A549 (cell line): ENCODE measurements at regions not wholly inside any gene's neighbourhood (a gene's known extent, or its start where the extent isn't known, plus 50 kb on each side); places are given as distances from the start of the nearest gene placed in this dataset.

ENCODE experiments used
- ATAC-seq, 2 experiments: fragments of 200-7000 bp in 1 of 2; fragments of >200 bp in 1 of 2; cut with Nextera tagmentation in 1 of 2; cut with Tn5 transposase in 1 of 2; 3 replicates each; pipeline versions ENCODE4 v1.8.0 to v1.9.1; 2018 to 2020; ENCODE audit warnings: mild to moderate bottlenecking in 1 of 2, moderate library complexity in 1 of 2
- CTCF ChIA-PET: fragments of 300-600 bp; sonication (Branson Sonifier 250); formaldehyde crosslinking; extraction: SDS; loops from one replicate; lab custom pipeline; 2021; ENCODE audit warnings: antibody characterized with exemption, inconsistent platforms; lab: Yijun Ruan, JAX
- POLR2A ChIA-PET: fragments of 350-600 bp; formaldehyde crosslinking; extraction: SDS; loops from one replicate; lab custom pipeline; 2021; ENCODE audit warnings: antibody characterized with exemption, inconsistent platforms; lab: Yijun Ruan, JAX
- DNase-seq, 2 experiments: peaks; one replicate each; pipeline versions ENCODE4 v3.0.0 to v3.0.0-alpha.2; 2011 to 2016; ENCODE audit warnings: low read depth in 1 of 2, low spot score in 1 of 2
- FAIRE-seq: peaks from 2 replicates; lab custom pipeline; 2011; peaks lifted over from hg19 to GRCh38; lab: Jason Lieb, UNC
- H3K27ac ChIP-seq, 2 experiments: fragments of >200 bp; sonication (Bioruptor Twin); formaldehyde crosslinking; 3 replicates each; pipeline ENCODE4 v1.5.1; 2016 to 2017
- H3K4me1 ChIP-seq: fragments of >200 bp; sonication (Bioruptor Twin); formaldehyde crosslinking; 3 replicates; pipeline ENCODE4 v1.6.1; 2016
- H3K4me2 ChIP-seq: fragments of >200 bp; sonication (Bioruptor Twin); formaldehyde crosslinking; 3 replicates; pipeline ENCODE4 v1.6.1; 2016
- H3K4me3 ChIP-seq: fragments of >200 bp; sonication (Bioruptor Twin); formaldehyde crosslinking; 3 replicates; pipeline ENCODE4 v1.5.1; 2016
- H3K9me3 ChIP-seq: fragments of >200 bp; sonication (Bioruptor Twin); formaldehyde crosslinking; 3 replicates; pipeline ENCODE4 v1.6.1; 2016
- BHLHE40 ChIP-seq: IDR thresholded peaks from 2 replicates; pipeline ENCODE4 v1.6.1; 2012; ENCODE audit warnings: low read depth, low read length, inconsistent platforms
- EHMT2 ChIP-seq: fragments of 200-600 bp; sonication (generic); IDR thresholded peaks from 2 replicates; pipeline ENCODE4 v1.6.1; 2016; ENCODE audit warnings: antibody characterized with exemption, low read depth, mild to moderate bottlenecking, moderate library complexity
- EP300 ChIP-seq, 2 experiments: fragments of >200 bp; sonication (Bioruptor Twin); formaldehyde crosslinking; IDR thresholded peaks; 2 replicates in 1 of 2; 3 replicates in 1 of 2; pipeline ENCODE4 v1.6.1; 2016 to 2017
- ESRRA ChIP-seq: fragments of 150-350 bp; IDR thresholded peaks from 2 replicates; pipeline ENCODE4 v1.6.1; 2014; ENCODE audit warnings: mild to moderate bottlenecking, low read length, borderline replicate concordance
- FOSL2 ChIP-seq, 2 experiments: fragments of 450-650 bp in 1 of 2; fragments of >200 bp in 1 of 2; sonication (Bioruptor Twin) in 1 of 2; formaldehyde crosslinking; IDR thresholded peaks; 2 replicates each; pipeline versions ENCODE4 v1.5.0 to v1.6.1; 2016 to 2020; ENCODE audit warnings: mild to moderate bottlenecking in 1 of 2, moderate library complexity in 1 of 2
- HOXB13 ChIP-seq: fragments of 250-450 bp; sonication (Bioruptor Pico); IDR thresholded peaks from 2 replicates; pipeline ENCODE4 v1.5.0; 2020; ENCODE audit warnings: low read depth, mild to moderate bottlenecking, moderate library complexity
- JUN ChIP-seq, 2 experiments: fragments of >200 bp; sonication (Bioruptor Twin); formaldehyde crosslinking; IDR thresholded peaks; 2 replicates in 1 of 2; 3 replicates in 1 of 2; pipeline ENCODE4 v1.6.1; 2016 to 2017
- JUNB ChIP-seq: fragments of >200 bp; sonication (Bioruptor Twin); formaldehyde crosslinking; IDR thresholded peaks from 2 replicates; pipeline ENCODE4 v1.6.1; 2016
- KDM5A ChIP-seq: fragments of 200-600 bp; sonication (generic); IDR thresholded peaks from 2 replicates; pipeline ENCODE4 v1.6.1; 2016; ENCODE audit warnings: antibody characterized with exemption, mild to moderate bottlenecking
- MAZ ChIP-seq: fragments of 150-350 bp; IDR thresholded peaks from 2 replicates; pipeline ENCODE4 v1.6.1; 2014; ENCODE audit warnings: antibody characterized with exemption, low read depth, low read length, borderline replicate concordance
- NFE2L2 ChIP-seq: fragments of 150-350 bp; conservative IDR thresholded peaks from 2 replicates; pipeline ENCODE4 v1.6.1; 2014; ENCODE audit warnings: low read length
- NPAS2 ChIP-seq: fragments of 250-450 bp; sonication (Bioruptor Pico); IDR thresholded peaks from 2 replicates; pipeline ENCODE4 v1.8.0; 2022; ENCODE audit warnings: mild to moderate bottlenecking, moderate library complexity, borderline replicate concordance
- POLR2A ChIP-seq: IDR thresholded peaks from 2 replicates; pipeline ENCODE4 v1.6.1; 2012; ENCODE audit warnings: mild to moderate bottlenecking, low read length
- RCOR1 ChIP-seq: fragments of 150-350 bp; IDR thresholded peaks from 2 replicates; pipeline ENCODE4 v1.6.1; 2014; ENCODE audit warnings: antibody characterized with exemption, low read length, low read depth
- RFX5 ChIP-seq: fragments of 450-650 bp; IDR thresholded peaks from 2 replicates; pipeline ENCODE4 v1.7.1; 2014; ENCODE audit warnings: antibody characterized with exemption, mild to moderate bottlenecking, moderate library complexity
- SMC3 ChIP-seq: fragments of >200 bp; sonication (Bioruptor Twin); formaldehyde crosslinking; IDR thresholded peaks from 3 replicates; pipeline ENCODE4 v1.6.1; 2018; ENCODE audit warnings: inconsistent platforms
- TFCP2L1 ChIP-seq: fragments of 250-450 bp; sonication (Bioruptor Pico); IDR thresholded peaks from 2 replicates; pipeline ENCODE4 v1.5.0; 2021; ENCODE audit warnings: mild to moderate bottlenecking
- ZC3H11A ChIP-seq: fragments of 450-650 bp; IDR thresholded peaks from 2 replicates; pipeline ENCODE4 v1.6.1; 2014; ENCODE audit warnings: antibody characterized with exemption, mild to moderate bottlenecking
- ZFP36 ChIP-seq: fragments of 450-650 bp; IDR thresholded peaks from 2 replicates; pipeline ENCODE4 v1.6.1; 2014; ENCODE audit warnings: borderline replicate concordance; ENCODE audit not compliant: partially characterized antibody
- WGBS: methylation state at CpG from one replicate; pipeline ENCODE4 v1.1.6; 2017; ENCODE audit errors: missing lambda C conversion rate; 5-methylcytosine and 5-hydroxymethylcytosine counted together
- TF ChIP-seq, protein P1 (sequence below): fragments of >200 bp; sonication (Bioruptor Twin); formaldehyde crosslinking; IDR thresholded peaks from 3 replicates; pipeline ENCODE4 v1.6.1; 2016
- TF ChIP-seq, protein P2 (sequence below): IDR thresholded peaks from 2 replicates; pipeline ENCODE4 v1.6.1; 2012
- TF ChIP-seq, protein P3 (sequence below): fragments of 200-600 bp; sonication (generic); IDR thresholded peaks from 2 replicates; pipeline ENCODE4 v1.6.1; 2016; ENCODE audit warnings: antibody characterized with exemption, mild to moderate bottlenecking, moderate library complexity

DNA sequence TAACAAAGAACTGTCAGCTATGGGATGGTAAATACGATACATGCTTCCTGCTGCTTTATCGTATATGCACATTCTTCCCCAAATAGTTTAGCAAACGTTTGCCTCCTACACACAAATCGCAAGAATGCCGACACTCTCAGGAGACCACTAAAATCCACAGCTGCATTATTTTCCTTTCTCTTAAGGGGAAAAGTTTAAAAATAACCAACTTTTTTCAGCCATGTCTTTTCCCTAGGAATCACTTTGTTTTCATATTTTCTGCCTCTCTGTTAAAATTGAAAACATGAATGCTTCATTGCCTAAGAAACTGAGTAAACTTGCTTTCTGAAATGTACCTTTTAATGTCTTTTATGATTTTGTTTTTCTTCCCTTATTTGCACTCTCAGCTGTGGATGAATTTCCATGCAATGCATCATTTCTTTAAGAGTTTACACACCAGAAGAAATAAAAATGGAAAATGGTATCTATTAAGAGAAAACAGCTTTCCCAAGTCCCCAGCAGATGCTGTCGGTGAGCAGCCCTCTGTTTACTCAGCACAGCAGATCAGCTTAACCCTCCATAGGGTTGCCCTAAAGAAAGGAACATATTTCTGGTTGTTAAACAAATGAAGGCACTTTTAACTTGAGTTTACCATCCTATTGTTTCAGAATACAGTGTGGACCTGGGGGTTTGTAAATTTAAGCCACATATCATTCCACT is 66.2 kb downstream of the IZUMO3 start:
- H3K4me2 ChIP-seq = no peak overlapping the region
- POLR2A ChIA-PET = no interaction called here
- no peak for ATAC-seq
- H3K4me1 ChIP-seq = no peaks in the 10 kb centered on the region
- TF ChIP-seq, protein P1, sequence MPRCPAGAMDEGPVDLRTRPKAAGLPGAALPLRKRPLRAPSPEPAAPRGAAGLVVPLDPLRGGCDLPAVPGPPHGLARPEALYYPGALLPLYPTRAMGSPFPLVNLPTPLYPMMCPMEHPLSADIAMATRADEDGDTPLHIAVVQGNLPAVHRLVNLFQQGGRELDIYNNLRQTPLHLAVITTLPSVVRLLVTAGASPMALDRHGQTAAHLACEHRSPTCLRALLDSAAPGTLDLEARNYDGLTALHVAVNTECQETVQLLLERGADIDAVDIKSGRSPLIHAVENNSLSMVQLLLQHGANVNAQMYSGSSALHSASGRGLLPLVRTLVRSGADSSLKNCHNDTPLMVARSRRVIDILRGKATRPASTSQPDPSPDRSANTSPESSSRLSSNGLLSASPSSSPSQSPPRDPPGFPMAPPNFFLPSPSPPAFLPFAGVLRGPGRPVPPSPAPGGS = no peak
- TF ChIP-seq NFE2L2 (no peak), ESRRA (no peak), JUN (IDR thresholded peaks at IDR 0.05) (no peak), SMC3 (no peak), BHLHE40 (no peak), ZFP36 (no peak), KDM5A (no peak), RFX5 (no peak), MAZ (no peak), JUNB (no peak), HOXB13 (CRISPR knock-in tag) (no peak), EHMT2 (no peak), EP300 (IDR thresholded peaks at IDR 0.05) (no peak), NPAS2 (CRISPR knock-in tag) (no peak), FOSL2 (IDR thresholded peaks at IDR 0.05) (no peak), FOSL2 (CRISPR knock-in tag; IDR thresholded peaks at IDR 0.05) (no peak)
- TF ChIP-seq, protein P2, sequence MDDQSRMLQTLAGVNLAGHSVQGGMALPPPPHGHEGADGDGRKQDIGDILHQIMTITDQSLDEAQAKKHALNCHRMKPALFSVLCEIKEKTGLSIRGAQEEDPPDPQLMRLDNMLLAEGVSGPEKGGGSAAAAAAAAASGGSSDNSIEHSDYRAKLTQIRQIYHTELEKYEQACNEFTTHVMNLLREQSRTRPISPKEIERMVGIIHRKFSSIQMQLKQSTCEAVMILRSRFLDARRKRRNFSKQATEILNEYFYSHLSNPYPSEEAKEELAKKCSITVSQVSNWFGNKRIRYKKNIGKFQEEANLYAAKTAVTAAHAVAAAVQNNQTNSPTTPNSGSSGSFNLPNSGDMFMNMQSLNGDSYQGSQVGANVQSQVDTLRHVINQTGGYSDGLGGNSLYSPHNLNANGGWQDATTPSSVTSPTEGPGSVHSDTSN = no peak
- TF ChIP-seq, protein P3, sequence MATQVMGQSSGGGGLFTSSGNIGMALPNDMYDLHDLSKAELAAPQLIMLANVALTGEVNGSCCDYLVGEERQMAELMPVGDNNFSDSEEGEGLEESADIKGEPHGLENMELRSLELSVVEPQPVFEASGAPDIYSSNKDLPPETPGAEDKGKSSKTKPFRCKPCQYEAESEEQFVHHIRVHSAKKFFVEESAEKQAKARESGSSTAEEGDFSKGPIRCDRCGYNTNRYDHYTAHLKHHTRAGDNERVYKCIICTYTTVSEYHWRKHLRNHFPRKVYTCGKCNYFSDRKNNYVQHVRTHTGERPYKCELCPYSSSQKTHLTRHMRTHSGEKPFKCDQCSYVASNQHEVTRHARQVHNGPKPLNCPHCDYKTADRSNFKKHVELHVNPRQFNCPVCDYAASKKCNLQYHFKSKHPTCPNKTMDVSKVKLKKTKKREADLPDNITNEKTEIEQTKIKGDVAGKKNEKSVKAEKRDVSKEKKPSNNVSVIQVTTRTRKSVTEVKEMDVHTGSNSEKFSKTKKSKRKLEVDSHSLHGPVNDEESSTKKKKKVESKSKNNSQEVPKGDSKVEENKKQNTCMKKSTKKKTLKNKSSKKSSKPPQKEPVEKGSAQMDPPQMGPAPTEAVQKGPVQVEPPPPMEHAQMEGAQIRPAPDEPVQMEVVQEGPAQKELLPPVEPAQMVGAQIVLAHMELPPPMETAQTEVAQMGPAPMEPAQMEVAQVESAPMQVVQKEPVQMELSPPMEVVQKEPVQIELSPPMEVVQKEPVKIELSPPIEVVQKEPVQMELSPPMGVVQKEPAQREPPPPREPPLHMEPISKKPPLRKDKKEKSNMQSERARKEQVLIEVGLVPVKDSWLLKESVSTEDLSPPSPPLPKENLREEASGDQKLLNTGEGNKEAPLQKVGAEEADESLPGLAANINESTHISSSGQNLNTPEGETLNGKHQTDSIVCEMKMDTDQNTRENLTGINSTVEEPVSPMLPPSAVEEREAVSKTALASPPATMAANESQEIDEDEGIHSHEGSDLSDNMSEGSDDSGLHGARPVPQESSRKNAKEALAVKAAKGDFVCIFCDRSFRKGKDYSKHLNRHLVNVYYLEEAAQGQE = no peak
- no peak for FAIRE-seq
- no peak for DNase-seq
- no peak overlapping the region for H3K4me3 ChIP-seq
- no peak overlapping the region for H3K27ac ChIP-seq
- WGBS = 31% methylated on average over 6 of the region's 6 CpGs
- H3K9me3 ChIP-seq = no peaks in the 10 kb centered on the region
- CTCF ChIA-PET = no interaction called here

DNA sequence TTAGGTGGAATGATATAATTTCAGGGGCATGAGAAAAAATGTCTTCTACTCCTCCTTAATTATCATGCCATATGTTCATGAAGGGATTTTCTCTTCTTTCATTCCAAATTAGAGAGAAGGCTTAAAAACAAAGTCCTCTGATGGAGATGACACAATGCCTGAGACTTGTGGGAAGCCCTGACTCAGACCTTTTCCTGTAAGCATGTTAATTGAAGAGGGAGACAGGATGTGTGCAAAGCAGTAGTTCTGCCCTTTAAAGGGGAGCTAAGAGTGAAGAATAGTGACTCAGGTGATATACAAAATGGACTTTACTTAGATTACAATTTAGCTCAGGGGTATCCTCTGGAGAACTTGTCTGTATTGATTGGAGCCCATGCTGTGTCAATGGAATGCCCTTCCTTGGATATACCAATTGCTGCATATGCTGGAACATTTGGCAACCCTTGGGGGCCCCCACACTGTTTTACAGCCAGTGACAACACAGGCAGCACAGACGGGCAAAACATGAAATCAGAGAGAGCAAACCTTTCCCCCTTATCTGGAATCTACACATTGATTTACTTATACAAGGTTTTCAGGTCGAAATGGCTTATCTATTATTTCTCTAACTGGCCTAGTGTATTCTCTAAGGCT is 81.3 kb downstream of the IZUMO3 start:
- no peak for ATAC-seq
- TF ChIP-seq TFCP2L1 (CRISPR knock-in tag) = no peak
- TF ChIP-seq ESRRA = no peak
- no peak for TF ChIP-seq RCOR1
- TF ChIP-seq ZC3H11A = no peak
- TF ChIP-seq POLR2A = no peak
- TF ChIP-seq, all 56 proteins: peak for 0
- no peaks in the 10 kb centered on the region for H3K4me1 ChIP-seq
- ChIA-PET POLR2A (no interaction called here), CTCF (no interaction called here)
- no peak overlapping the region for H3K4me3 ChIP-seq
- DNase-seq (no peak), FAIRE-seq (no peak)
- no peak overlapping the region for H3K4me2 ChIP-seq
- no peak overlapping the region for H3K27ac ChIP-seq
- no peaks in the 10 kb centered on the region for H3K9me3 ChIP-seq
- 0% methylated on average over 2 of the region's 2 CpGs for WGBS
